ENCODE measurements at regions not wholly inside any gene's neighbourhood (a gene's known extent, or its start where the extent isn't known, plus 50 kb on each side); places are given as distances from the start of the nearest gene placed in this dataset.

- no peak for DNase-seq (ENCODE audit: low read depth)
- no peak for TF ChIP-seq CTCF (IDR thresholded peaks at IDR 0.05; ENCODE audit: insufficient read depth, low read depth, low read length, missing control alignments)
- H3K4me3 ChIP-seq (ENCODE audit: low read length), result no peak overlapping the region
Observed at GRCh38 chr5:162785673-162786072, 651.7 kb upstream of the CCNG1 start.

DNA sequence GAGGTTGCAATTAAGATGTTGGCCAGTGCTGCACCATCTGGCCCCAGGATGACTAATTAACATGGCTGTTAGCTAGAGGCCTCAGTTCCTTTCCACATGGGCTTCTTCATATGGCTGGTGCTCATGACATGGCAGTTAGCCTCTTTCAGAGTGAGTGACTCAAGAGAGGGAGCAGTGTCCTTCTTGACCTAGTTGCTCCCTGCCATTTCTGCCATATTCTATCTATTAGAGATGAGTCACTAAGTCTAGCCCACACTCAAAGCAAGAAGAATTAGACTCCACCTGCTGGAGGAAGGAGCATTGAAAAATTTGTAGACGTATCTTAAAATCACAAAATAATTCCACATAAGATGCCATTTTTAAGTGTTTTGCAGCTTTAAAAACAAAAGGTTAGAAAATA is 651.2 kb upstream of the CCNG1 start:
- no peak for DNase-seq (ENCODE audit: low read depth)
- H3K4me3 ChIP-seq (ENCODE audit: low read length), result no peak overlapping the region
- TF ChIP-seq CTCF (IDR thresholded peaks at IDR 0.05; ENCODE audit: insufficient read depth, low read depth, low read length, missing control alignments), result no peak

GRCh38 chr5:162796507-162796906 is 640.9 kb upstream of the CCNG1 start:
- TF ChIP-seq CTCF (IDR thresholded peaks at IDR 0.05; ENCODE audit: insufficient read depth, low read depth, low read length, missing control alignments), result no peak
- no peak for DNase-seq (ENCODE audit: low read depth)
- H3K4me3 ChIP-seq (ENCODE audit: low read length), result no peak overlapping the region

DNA sequence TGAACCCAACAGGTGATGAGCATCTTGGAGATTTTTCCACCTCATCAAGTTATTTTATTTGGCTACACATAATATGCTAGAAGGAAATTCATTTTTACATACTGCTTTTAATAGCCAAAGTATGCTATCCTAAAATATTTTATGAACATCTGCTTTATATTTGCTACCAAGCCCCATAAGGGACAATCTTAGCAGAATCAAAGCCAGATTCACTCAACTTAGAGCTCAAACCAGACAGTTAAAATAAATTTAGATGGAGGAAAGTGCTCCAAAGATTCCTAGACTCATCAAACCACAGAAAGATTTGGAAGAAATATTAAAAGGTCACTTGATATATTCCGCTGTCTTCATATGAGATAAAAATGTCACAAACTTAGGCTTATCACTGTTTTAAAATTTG is 637.1 kb upstream of the CCNG1 start:
- TF ChIP-seq CTCF (IDR thresholded peaks at IDR 0.05; ENCODE audit: insufficient read depth, low read depth, low read length, missing control alignments), result no peak
- DNase-seq (ENCODE audit: low read depth), result no peak
- H3K4me3 ChIP-seq (ENCODE audit: low read length), result no peak overlapping the region

DNA sequence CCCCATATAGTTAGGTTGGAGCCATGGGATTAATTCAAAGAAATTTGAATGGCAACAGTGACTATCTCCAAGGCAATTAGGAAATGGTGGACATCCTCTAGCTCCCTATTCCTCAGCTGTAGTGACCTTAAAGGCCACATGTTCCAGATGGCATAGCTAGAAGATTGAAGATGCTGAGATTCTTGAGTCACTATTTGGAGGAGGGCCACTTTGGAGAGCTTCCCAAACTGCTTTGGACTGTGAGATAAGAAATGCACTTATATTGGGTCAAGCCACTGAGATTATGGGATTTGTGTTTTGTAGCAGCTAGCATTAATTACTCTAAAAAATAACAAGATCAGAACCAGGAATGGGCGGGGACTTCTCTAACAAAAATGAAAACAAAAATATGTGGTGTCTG is 636.2 kb upstream of the CCNG1 start:
- H3K4me3 ChIP-seq (ENCODE audit: low read length), result no peak overlapping the region
- DNase-seq (ENCODE audit: low read depth), result no peak
- no peak for TF ChIP-seq CTCF (IDR thresholded peaks at IDR 0.05; ENCODE audit: insufficient read depth, low read depth, low read length, missing control alignments)

DNA sequence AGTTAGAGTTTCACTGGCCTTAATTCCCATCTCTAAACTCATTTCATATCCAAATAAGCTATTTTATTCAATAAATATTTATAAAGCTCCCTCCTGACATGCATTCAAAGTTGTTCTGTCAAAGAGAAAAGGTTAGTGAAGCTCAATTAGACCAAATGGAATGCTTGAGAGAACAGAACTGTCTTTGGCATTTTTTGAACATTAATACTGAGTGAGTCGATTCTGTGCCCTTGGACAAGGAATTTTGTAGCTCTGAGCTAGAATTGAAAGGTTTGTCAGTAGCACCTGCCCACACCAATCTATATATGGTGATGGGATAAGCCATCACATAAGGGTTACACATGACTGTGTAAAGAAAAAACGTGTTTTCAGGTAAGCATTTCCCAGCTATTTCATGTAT is 631.2 kb upstream of the CCNG1 start:
- no peak overlapping the region for H3K4me3 ChIP-seq (ENCODE audit: low read length)
- no peak for TF ChIP-seq CTCF (IDR thresholded peaks at IDR 0.05; ENCODE audit: insufficient read depth, low read depth, low read length, missing control alignments)
- DNase-seq (ENCODE audit: low read depth), result no peak

DNA sequence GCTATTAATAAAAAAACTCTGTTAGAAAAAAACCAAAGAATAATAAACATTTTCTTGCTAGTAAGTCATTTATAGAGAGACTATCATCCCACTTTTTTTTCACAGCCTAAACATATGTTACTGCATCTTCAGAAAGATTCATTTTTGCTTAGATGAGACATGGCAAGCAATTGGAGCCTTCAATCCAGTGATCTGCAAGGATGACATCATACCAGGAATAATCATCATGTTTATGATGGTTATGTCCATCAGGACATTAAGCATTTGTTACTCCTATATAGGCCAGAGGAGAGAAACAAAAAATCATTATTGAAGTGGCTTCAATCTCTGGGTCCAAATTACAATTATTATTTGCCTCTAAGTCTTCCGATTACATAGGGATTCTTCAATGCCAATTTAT is 626.3 kb upstream of the CCNG1 start:
- no peak for TF ChIP-seq CTCF (IDR thresholded peaks at IDR 0.05; ENCODE audit: insufficient read depth, low read depth, low read length, missing control alignments)
- H3K4me3 ChIP-seq (ENCODE audit: low read length), result no peak overlapping the region
- no peak for DNase-seq (ENCODE audit: low read depth)

Data from epithelial cell of esophagus (primary cell).